HepG2 (cell line): ENCODE measurements at regions not wholly inside any gene's neighbourhood (a gene's known extent, or its start where the extent isn't known, plus 50 kb on each side); places are given as distances from the start of the nearest gene placed in this dataset.

Source experiments
- CREB3 ChIP-seq: sonication (generic); formaldehyde crosslinking; IDR thresholded peaks from 2 replicates; pipeline ENCODE4 v1.5.0; 2020; ENCODE audit warnings: missing genetic modification reagents
- FOXA1 ChIP-seq, 2 experiments: fragments of 450-650 bp in 1 of 2; sonication (generic) in 1 of 2; formaldehyde crosslinking in 1 of 2; IDR thresholded peaks; 2 replicates each; pipeline versions ENCODE4 v1.4.0 to v1.6.1; 2016 to 2020; ENCODE audit warnings: missing genetic modification reagents in 1 of 2
- FOXP1 ChIP-seq, 2 experiments: fragments of 450-650 bp in 1 of 2; IDR thresholded peaks; 2 replicates each; pipeline ENCODE4 v1.6.1; 2017 to 2018; ENCODE audit warnings: antibody characterized with exemption in 1 of 2
- MIER2 ChIP-seq: IDR thresholded peaks from 2 replicates; pipeline ENCODE4 v1.6.1; 2016; ENCODE audit warnings: missing biosample characterization, missing genetic modification reagents
- MTA1 ChIP-seq: sonication (generic); formaldehyde crosslinking; IDR thresholded peaks from 2 replicates; pipeline ENCODE4 v1.4.0; 2020; ENCODE audit warnings: missing genetic modification reagents, mild to moderate bottlenecking, borderline replicate concordance
- PLRG1 ChIP-seq: fragments of 450-650 bp; conservative IDR thresholded peaks from 2 replicates; pipeline ENCODE4 v1.6.1; 2016
- RARA ChIP-seq: IDR thresholded peaks from 2 replicates; pipeline ENCODE4 v1.6.1; 2016; ENCODE audit warnings: missing genetic modification reagents, missing compliant biosample characterization
- REL ChIP-seq: sonication (generic); formaldehyde crosslinking; conservative IDR thresholded peaks from 2 replicates; pipeline ENCODE4 v1.8.0; 2022; ENCODE audit warnings: mild to moderate bottlenecking, missing genetic modification reagents, moderate library complexity
- SOX13 ChIP-seq, 3 experiments: fragments of 450-650 bp in 1 of 3; sonication (generic) in 1 of 3; formaldehyde crosslinking in 1 of 3; IDR thresholded peaks in 2 of 3; conservative IDR thresholded peaks in 1 of 3; 2 replicates each; pipeline versions ENCODE4 v1.5.0 to v1.6.1; 2016 to 2020; ENCODE audit warnings: antibody characterized with exemption in 1 of 3, mild to moderate bottlenecking in 1 of 3, missing compliant biosample characterization in 1 of 3, missing genetic modification reagents in 1 of 3, moderate library complexity in 1 of 3
- SP140L ChIP-seq: sonication (generic); formaldehyde crosslinking; IDR thresholded peaks from 2 replicates; pipeline ENCODE4 v1.4.0; 2020; ENCODE audit warnings: missing genetic modification reagents, borderline replicate concordance
- ZBTB26 ChIP-seq: IDR thresholded peaks from 2 replicates; pipeline ENCODE4 v1.6.1; 2016; ENCODE audit warnings: missing compliant biosample characterization, missing genetic modification reagents, borderline replicate concordance
- ZBTB4 ChIP-seq: sonication (generic); formaldehyde crosslinking; IDR thresholded peaks from 2 replicates; pipeline ENCODE4 v1.4.0; 2020; ENCODE audit warnings: missing genetic modification reagents, mild to moderate bottlenecking, borderline replicate concordance
- ZNF782 ChIP-seq: sonication (generic); formaldehyde crosslinking; IDR thresholded peaks from 2 replicates; pipeline ENCODE4 v1.4.0; 2020; ENCODE audit warnings: missing genetic modification reagents, mild to moderate bottlenecking, borderline replicate concordance

DNA sequence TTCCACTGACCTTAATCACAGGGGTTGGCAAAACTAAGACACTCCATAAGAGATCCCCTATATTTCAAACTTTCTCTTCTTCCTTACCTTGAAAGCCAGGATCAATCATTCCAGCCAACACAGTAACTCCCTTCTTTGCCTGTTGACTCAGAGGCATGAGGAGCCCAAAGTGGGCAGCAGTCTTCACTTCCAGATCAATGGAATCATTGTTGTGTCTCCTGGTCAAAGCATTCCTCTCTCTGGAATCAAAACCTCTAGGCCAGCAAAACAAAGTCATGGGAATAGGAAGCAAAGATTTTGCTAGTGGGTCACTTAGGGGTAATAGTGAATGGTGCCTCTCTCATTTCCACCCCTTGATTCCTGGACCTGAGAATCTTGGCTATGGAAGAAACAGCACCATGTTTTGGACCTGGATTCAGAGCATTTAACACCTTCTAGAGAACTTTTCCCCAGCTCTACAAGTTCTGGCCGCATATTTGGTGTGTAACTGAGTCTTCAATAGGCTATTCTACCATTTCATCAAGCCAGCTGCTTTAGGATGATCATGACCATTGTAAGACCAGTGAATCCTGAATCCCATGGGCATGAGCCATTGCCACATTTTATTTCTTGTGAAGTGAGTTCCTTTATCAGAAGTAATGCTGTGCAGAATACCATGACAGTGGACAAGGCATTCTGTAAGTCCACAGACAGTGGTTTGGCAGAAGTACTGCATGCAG lies 65.7 kb upstream of the SERPINE2 start (continued):
- TF ChIP-seq ZBTB4 (no peak), SOX13 (IDR thresholded peaks at IDR 0.05) (peak; percentile 63; the same call in 1 of the 2 replicates), SOX13 (CRISPR knock-in tag; conservative IDR thresholded peaks at IDR 0.05 in 1 of 2, IDR thresholded peaks at IDR 0.05 in 1 of 2) (peak in 1 of 2 experiments; percentile 93; a peak in 2 of 4 replicates), ZNF782 (no peak), MIER2 (peak; percentile 78; the same call in 1 of the 2 replicates), RARA (CRISPR knock-in tag) (peak; percentile 79; the same call in 1 of the 2 replicates), REL (CRISPR knock-in tag) (no peak), MTA1 (CRISPR knock-in tag) (no peak), FOXP1 (IDR thresholded peaks at IDR 0.05) (no peak), FOXP1 (CRISPR knock-in tag; IDR thresholded peaks at IDR 0.05) (peak; percentile 60; the same call in 1 of the 2 replicates), SP140L (no peak), ZBTB26 (CRISPR knock-in tag) (peak; percentile 40; the same call in 1 of the 2 replicates), CREB3 (no peak), FOXA1 (IDR thresholded peaks at IDR 0.05) (no peak), FOXA1 (CRISPR knock-in tag; IDR thresholded peaks at IDR 0.05) (peak; percentile 92), PLRG1 (no peak)
